ENCODE measurements at regions not wholly inside any gene's neighbourhood (a gene's known extent, or its start where the extent isn't known, plus 50 kb on each side); places are given as distances from the start of the nearest gene placed in this dataset.
A peak's percentile ranks its signal among the peaks of the same experiment; 100 is the strongest.

GRCh38 chr2:64222351-64222750 lies 78.1 kb upstream of the PELI1 start:
- DNase-seq: no peak

- DNase-seq: no peak
These were observed 78.8 kb upstream of the PELI1 start for GRCh38 chr2:64223055-64223454.

- DNase-seq: no peak
These were observed 81.3 kb upstream of the PELI1 start for GRCh38 chr2:64225491-64225890.

- DNase-seq: no peak
These were observed 82.4 kb upstream of the PELI1 start for GRCh38 chr2:64226611-64227010.

GRCh38 chr2:64227603-64228125 lies 83.4 kb upstream of the PELI1 start:
- peak; percentile 76 for DNase-seq

- peak; percentile 84 for DNase-seq
These were observed 84.0 kb upstream of the PELI1 start for GRCh38 chr2:64228126-64228678.

GRCh38 chr2:64228918-64229317 lies 84.7 kb upstream of the PELI1 start:
- no peak for DNase-seq

- DNase-seq: no peak
These were observed 86.3 kb upstream of the PELI1 start for GRCh38 chr2:64230540-64230939.

- no peak for DNase-seq
These were observed 88.0 kb upstream of the PELI1 start for GRCh38 chr2:64232266-64232665.

- no peak for DNase-seq
These were observed 89.2 kb upstream of the PELI1 start for GRCh38 chr2:64233376-64233922.

- no peak for DNase-seq
These were observed 89.9 kb upstream of the PELI1 start for GRCh38 chr2:64234150-64234549.

- no peak for DNase-seq
These were observed 90.6 kb upstream of the PELI1 start for GRCh38 chr2:64234785-64235184.

GRCh38 chr2:64237266-64237665 lies 93.0 kb upstream of the PELI1 start:
- DNase-seq: no peak

GRCh38 chr2:64238799-64239198 lies 94.6 kb upstream of the PELI1 start:
- no peak for DNase-seq

GRCh38 chr2:64243081-64244036 lies 99.1 kb upstream of the PELI1 start:
- no peak for DNase-seq

GRCh38 chr2:64244037-64244416 lies 99.8 kb upstream of the PELI1 start:
- no peak for DNase-seq

GRCh38 chr2:64245631-64246030 lies 101.4 kb upstream of the PELI1 start:
- DNase-seq: no peak

GRCh38 chr2:64246962-64247361 lies 102.7 kb upstream of the PELI1 start:
- no peak for DNase-seq

- no peak for DNase-seq
These were observed 105.2 kb upstream of the PELI1 start for GRCh38 chr2:64249426-64249825.

- DNase-seq: no peak
These were observed 105.8 kb upstream of the PELI1 start for GRCh38 chr2:64250063-64250462.

- DNase-seq: no peak
These were observed 106.7 kb upstream of the PELI1 start for GRCh38 chr2:64250751-64251423.

GRCh38 chr2:64251497-64252250 lies 107.5 kb upstream of the PELI1 start:
- no peak for DNase-seq

All from NCI-H774 (cell line).